Stimulated activated CD8-positive, alpha-beta memory T cell treated with anti-CD3 and anti-CD28 coated beads, Interleukin-4, amount 100 ng/mL, for 24 hours (primary cell): ENCODE measurements at regions not wholly inside any gene's neighbourhood (a gene's known extent, or its start where the extent isn't known, plus 50 kb on each side); places are given as distances from the start of the nearest gene placed in this dataset.

Experiments
- DNase-seq: peaks from one replicate; pipeline ENCODE4 v3.0.0-alpha.2; 2020; ENCODE audit warnings: low read depth

DNA sequence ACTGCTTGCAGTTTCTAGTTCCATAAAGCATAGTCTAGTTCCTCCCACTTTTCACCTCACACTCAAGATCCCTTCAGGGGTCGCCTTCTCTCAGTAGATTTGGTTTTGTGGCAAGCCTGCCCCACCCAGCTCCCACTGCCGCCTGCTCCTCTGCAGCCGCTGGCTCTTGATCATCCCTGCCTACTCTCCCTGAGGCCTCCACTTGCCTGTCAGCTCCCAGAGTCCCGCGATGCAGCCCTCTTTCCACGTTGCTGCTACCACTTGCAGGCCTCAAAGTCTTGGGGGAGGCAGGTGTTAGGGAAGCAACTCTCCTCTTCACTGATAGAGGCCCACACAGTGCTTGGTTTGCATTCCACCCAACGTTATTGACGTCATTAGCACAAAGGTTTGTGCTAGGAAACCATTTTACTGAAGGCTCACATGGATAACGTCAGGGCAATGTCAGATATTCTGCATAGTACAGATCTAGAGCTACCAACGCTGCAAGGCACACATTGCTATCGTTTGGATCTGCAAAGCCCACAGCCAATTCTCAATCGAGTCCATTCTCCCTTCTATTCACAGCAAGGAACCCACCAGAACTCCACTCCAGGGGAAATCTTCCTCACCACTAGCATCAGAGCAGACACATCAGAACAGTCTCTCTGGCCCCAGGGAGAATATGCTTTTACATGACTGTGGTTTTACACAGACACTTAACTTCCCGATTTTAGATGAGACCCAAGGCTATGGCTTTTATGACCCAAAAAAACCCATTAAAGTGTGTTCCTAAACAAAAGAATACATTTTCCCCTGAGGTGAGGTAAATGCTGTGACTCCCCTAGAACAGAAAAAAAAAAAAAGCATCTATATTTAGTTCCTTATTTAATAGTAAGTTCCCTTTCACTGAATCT lies 519.5 kb upstream of the CAMK1G start:
- DNase-seq, result no peak

DNA sequence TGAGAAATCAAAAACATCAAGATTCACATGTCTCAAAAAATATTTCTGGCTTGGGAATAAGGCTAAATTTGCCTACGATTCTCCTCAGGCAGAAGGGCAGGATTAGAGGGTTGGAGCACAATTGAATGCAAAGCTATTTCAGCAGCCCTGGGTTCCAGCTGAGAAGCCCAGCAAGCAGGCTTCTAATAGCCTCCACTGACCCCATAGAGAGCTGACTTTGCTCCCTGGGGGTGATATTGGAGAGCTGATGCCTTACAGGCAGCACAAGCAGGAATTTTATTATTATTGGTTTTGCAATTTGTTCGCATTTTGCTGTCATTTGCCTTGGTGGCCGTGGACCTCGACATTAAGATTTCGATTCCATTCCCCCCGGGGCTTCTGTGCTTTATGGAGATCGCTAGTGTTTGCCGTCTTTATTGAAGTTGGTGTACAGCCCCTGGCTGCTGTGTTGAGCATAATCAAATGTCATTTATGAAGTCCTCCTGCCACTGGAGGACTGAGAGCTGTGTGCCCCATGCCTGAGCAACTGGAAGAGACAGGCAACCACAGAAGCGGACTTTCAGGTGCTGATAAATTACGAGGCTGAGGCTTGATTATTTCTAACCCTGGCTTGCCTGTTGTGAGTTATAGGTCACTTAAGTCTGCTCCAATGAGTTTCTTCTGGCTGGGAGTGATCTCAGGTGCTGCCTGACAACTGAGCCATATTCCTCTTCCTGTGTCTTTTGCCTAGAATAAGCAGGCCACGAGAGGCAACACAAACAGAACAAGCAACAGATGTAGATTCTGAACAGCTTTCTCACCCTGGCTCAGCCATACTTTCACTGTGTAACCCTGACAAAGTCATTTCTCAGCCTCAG lies 518.4 kb upstream of the CAMK1G start:
- DNase-seq, result no peak

DNA sequence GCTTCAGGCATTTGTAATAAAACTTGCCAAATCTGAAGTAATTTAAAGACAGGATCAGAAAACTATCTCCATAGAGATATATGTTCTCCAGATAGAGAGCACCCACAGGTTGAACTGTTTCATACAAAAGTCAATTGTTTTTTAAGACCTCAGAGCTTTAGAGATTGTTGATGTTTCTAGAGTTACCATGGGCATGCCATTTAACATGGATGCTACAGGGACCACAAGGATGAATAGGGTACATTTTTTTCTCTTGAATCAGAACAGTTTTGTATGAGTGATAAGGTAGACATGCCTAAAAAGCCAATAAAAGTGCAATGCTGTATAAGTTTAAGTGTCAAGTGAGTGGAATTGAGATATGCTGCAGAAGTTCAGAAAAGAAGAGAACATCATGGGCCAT lies 511.0 kb upstream of the CAMK1G start:
- no peak for DNase-seq

DNA sequence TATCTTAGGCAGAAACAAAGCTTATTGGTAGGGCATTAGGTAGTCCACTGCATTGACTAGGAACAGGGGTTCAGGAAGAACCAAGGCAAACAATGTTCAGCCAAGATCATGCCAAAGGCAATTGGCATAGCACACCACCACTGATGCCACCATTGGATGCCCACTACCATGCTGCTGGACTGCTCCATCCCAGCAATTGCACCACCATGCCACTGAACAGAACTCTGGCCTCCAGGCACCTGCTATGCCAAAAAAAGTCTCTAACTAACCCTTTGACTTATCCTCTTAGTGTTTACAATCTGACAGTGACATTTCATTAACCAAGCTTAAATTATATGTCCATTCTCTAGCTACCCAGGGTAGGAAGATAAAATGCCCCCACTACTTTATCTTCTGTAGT lies 509.6 kb upstream of the CAMK1G start:
- no peak for DNase-seq

DNA sequence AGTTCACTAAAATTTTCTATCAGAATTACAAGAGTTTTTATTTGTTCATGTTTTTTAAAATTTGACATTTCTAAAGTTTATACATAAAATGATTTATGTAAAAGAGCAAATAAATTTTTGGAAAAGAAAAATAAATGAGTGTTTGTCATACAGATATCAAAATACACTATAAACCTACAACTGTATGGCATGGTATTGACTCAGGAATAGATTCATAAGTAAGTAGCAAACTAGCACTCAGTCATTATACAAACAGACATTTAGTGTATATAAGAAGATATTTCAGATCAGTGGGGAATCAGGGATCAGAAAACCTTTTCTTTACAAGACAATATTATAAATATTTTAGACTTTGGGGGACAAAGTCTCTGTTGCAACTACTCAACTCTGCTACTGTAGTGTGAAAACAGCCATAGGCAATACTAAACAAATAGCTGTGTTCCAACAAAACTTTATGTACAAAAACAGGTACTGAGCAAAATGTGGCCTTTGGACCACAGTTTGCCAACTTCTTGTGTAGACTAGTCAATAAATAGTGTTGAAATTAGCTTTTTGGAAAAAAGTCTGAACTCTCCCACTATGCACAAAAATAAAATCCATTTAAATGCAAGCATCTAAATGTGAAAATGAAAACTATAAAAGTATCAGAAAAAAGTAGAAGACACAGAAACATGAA lies 508.8 kb upstream of the CAMK1G start:
- no peak for DNase-seq

DNA sequence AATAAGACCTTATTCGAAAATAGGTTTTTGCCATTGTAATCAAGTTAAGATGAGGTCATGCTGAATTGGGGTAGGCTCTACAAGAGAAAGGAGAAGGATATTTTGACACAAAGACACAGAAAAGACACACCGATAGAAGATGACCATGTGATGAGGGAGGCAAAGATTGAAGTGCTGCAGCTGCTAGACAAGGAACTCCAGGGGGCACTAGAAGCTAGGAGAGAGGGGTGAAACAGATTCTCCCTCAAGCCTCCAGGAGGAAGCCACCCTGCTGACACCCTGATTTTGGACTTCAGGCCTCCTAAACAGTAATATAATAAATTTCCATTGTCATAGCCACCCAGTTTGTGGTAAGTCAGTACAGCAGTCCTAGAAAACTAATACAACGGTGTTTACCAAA lies 506.8 kb upstream of the CAMK1G start:
- no peak for DNase-seq

DNA sequence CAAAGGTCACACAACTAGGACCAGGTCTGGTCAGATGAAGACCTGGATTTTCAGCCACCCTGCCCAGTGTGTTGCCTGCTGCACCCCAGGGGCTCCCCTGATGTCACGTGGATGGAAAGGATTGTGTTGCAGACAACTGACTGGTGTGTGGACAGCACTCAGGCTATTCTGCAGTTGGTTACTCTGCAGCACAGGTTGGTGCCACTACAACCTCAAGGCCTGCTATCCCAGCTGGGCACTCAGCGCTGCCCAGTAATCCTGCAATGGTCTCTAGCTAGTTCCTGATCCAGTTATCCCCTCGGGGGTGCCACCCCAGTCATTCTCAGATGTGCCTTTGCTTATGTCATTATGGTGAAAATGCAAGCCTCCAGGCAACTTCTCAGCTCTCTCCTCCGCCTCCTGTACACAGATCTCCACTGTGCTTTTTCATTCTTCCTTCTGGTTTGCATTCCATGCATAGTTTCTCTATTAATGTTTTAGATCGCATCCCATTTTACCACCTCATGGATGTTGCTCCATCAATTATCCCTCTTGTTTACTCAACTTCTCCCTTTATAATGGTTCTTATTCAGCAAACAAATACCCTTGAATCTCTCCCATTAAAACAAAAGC lies 503.2 kb upstream of the CAMK1G start:
- DNase-seq, result no peak

DNA sequence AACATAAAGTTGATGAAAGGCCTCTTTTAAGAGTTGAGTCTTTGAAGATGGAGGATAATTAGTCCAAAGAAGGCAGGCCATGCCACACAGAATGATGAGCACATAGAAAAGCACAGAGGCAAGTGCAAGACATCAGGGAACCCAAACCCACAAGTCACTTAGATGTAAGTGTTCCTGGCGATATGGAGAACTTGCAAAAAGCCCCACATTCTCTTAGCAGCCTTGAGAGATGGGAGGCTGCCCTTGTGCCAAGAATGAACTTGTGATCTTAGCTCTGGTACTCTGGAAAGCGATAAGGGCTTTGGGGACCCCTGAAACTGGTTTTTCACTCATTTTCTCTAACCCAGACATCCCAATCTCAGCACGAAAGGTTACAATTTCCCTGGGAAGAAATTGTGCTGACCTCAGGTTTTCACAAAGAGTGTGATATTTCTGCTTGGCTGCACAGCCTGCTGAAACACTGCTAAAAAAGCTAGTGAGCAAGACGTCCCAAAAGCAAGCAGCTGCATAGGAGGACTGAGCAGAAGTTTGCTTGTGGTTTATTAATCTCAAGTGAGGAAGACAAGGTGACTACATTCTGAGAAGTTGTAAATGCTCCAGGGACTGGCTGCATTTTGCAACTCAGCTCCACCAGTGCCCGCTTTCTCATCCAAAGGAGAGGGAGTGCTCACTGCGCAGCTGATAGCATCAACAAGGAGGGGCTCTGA lies 496.9 kb upstream of the CAMK1G start:
- no peak for DNase-seq

DNA sequence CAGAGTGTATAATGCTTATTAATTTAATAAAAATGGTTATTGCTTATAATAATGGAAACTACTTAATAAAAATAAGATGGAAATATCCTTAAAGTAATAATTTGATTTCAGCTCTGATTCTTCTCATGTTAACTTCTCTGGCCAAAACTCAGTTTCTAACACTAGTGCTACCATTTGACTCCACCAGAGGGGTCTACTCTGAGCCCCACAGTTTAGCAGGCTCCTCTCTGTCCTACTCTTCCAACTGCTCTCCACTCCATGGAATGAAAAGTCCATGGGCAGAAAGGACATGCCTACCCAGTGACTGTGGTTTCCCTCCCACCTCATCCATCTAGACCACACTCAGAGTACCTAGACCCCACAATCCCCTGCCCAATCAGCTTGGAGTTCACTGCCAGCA lies 489.1 kb upstream of the CAMK1G start:
- no peak for DNase-seq

DNA sequence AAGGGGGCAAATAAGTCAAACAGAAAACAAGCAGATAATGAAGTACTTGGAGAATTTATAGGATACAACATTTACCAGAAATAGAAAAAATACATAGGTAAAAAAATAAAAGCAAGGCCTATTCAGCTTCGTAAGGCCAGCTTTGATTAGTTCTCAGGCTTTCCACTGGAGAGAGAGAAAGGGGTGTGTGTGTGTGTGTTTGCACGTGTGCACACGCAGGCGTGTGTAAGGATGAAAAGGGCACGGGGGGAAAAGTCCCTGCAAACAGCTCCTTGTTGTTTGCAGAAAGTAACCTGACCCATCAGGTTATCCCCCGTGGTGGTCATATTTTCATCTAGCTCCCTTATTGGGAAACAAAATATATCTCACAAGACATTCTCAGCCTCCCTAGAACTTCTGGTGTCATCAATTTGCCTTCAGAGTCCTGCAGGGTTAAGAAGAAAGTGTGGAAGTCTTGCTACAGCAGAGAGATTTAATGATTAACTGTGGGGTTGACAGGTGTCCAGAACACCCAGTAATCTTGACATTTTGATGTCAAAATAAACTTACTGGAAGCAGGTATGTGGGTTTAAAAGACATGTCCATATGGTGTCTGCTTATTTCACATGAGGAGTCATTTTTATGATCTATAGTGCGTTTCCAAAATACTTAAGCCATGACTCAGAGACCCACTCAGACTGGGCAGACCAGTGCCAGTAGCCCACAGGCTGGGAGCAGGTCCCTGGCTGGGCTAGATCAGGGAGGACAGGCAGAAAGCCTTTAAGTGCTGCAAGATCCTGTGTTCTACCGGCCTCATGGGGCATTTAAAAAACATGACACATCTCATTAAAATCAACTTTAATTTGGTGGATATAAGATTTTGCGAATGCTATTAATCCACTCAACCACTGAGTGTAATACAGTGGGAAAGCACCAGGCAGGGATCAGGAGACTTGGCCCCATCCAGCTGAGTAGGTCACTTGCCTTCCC lies 487.6 kb upstream of the CAMK1G start:
- no peak for DNase-seq

DNA sequence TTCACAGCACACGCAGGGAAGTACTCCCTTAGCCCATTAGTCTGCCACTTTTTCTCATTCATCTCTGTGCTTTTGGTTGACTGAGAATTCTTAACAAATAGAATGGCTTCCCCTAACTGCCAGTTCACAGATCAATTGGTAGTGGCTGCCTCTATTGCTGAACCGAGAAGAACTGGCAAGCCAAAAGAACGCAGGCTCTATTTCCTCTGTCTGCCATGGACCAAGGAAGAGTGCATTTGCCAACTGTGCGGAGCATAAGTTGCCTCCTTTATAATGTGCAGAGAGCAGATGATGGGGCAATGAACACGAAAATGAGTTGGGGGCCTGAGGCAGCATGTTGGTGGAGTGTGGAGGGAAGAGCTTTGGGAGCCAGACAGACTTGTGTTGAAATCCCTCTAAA lies 483.1 kb upstream of the CAMK1G start:
- no peak for DNase-seq

DNA sequence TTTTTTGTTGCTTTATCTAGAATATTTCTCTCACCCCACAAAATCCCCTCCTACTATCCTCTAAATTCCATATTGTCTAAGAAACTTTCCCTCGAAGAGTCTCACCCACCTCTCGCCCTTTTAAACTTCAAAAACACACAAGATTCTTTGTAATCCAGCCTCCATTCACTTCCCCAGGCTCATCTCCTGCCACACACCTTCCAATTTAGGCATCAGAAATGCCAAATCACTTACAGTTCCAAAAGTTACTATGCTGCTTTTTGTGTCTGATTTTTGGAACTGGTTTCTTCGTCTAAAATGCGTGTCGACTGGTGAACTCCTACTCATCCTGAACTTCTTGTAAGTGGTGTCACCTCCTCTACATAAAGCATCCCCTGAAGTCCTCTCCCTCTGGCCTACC lies 482.4 kb upstream of the CAMK1G start:
- no peak for DNase-seq

DNA sequence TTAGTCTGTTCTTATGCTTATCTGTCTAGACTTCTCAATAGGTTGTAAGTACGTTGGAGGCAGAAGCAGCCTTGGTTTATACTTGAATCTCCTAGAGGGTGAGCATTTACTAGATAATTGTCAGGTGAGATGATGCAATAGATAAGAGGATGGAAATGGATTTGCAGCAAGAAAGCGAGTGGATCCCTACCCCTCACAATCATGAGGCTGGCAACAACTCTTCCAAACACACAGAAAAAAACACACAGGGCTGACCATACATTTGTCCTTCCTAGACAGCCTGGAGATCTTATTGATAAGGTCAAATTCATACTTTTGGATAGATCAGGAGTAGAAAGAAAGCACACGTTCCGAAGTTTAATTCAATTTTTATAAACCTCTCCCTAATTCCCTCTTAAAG lies 481.4 kb upstream of the CAMK1G start:
- no peak for DNase-seq

DNA sequence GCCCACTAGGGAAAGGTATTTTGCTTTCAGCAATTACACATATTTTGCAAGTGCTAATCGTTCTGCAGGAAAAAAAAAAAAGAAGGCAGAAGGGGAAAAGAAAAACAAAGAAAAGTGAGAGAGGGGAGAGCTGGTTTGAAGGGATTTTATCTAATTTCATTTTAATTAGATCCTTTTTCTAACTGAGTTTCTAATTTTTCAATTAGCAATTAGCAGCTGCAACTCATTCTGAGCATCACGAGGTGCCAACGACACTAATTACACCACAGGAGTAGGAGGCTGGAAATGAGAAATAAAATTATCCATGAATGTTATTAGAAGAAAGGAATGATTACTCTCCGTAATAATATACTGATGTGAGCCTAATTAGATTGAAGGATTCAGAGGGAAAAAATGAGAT lies 481.0 kb upstream of the CAMK1G start:
- DNase-seq, result no peak

DNA sequence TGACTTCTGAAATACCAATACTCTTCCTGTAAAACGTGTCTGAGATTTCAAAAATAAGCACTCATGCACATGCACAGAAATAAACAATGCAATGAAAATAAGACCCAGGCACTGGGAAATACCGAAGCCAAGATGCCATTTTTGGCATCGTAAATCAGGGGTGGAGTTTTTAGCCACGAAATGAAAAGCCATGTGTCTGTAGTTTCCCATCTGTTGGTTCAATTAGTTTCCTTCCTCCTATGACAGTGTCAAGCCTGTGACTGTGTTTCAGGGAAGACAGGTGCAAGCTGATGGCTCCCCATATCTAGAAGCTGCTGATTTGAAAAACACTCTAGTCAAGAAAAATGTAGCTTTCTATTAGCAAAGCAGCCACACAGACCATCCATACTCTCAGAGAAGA lies 480.4 kb upstream of the CAMK1G start:
- DNase-seq, result no peak

DNA sequence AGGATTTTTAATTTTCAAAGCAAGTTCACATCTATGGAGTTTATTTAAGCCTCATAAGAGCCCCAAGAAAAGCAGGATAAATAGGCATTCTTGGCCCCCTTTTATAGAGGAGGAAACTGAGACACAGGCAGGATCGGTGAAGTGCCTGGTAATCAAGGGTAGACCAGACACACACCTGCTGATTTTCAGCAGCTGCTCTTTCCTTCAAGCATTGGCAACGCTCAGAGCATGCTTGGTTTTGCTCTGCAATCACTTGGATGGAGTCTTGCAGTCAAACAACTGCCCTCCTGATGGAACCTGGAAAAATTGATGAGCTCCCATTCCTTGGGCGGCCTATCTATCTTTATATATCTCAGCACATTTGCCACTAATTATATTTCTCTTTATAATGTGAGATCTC lies 478.9 kb upstream of the CAMK1G start:
- no peak for DNase-seq

DNA sequence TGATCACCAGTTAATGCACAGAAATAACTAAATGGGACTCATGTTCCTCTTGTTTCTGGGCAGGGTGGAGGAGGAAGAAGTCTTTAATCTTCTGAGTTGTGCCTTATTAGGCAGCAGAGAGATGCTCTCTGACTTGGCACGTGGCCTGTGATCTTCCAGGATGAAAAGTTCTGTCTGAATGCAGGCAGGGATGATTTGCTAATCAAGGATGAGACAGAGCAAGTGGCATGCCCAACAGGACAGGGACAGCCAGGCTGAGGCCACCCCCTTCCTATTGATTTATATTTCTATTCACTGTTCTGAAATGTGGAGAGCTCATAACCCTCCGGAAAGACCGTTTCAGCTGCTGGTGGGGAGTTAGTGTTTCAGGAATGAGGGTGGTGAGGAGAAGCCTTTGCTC lies 477.8 kb upstream of the CAMK1G start:
- no peak for DNase-seq

DNA sequence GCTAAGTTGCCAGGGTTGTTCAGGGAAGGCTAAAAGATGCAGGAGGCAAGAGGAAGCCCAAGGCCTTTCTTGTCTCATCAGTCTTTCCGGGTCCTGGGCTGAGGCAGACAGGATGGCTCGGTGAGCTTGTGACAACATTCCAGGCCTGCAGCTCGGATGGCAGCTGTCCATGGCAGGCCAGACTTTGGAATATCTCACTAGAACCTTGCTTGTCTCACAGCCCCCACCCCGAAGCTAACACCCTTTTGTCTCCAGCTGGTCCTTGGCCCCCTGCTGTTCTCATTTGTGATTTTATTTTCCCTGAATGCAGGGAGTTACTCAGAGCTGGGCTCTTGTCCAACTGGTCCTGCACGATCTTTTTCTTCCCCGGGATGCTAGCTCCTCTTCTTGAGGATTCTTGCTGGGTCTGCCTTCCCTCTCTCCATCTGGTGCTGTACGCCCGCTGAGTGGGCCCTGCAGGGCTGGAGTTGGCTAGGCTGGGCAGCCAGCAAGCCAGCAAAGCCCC lies 477.2 kb upstream of the CAMK1G start:
- no peak for DNase-seq

DNA sequence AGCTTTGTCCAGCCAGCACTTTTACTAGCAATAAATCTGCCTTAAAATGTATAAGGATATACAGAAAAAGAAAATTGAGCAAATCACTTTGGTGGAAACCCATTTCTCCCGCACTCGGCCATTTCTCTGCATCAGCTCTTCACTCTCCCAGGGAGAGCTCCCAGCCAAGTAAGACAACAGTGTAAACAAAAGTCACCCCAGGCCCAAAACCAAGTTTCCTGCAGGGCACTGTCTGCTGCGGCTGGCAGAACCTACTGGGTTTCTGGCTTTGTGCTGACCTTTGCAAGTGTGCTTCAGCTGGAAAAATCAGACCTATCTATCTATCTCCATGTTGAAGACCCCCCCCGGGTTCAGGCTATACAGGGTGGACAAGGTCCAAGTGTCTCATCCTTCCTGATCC lies 476.7 kb upstream of the CAMK1G start:
- DNase-seq, result no peak

DNA sequence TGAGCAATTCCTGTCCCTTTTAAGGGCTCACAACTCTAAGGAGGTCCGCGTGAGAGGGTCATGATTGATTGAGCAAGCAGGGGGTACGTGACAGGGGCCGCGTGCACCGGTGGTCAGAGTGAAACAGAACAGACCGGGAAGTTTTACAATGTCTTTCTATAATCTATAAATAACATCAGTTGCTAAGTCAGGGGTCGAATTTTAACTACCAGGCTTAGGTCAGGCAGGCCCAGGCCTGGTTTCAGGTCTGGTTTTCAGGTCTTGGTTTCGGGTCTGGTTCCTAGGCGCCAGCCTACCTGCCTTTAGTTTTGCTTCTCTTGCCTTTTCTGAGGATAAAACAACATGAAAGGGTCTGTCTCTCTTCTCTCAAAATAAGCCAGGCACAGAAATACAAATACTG lies 476.0 kb upstream of the CAMK1G start:
- no peak for DNase-seq
